Nephron (organoid): ENCODE measurements at regions not wholly inside any gene's neighbourhood (a gene's known extent, or its start where the extent isn't known, plus 50 kb on each side); places are given as distances from the start of the nearest gene placed in this dataset.
A peak's percentile ranks its signal among the peaks of the same experiment; 100 is the strongest.

ENCODE experiments used
- H3K27ac Mint-ChIP-seq, 3 experiments: 2 replicates each; pipeline ENCODE4 v1.8.0; 2020; ENCODE audit warnings: mixed read lengths in 3 of 3, mild to moderate bottlenecking in 2 of 3, moderate library complexity in 1 of 3
- H3K27me3 Mint-ChIP-seq: 2 replicates; pipeline ENCODE4 v1.8.0; 2021; ENCODE audit warnings: low read depth, mild to moderate bottlenecking, moderate library complexity, mixed read lengths
- H3K36me3 Mint-ChIP-seq: 2 replicates; pipeline ENCODE4 v1.8.0; 2020; ENCODE audit warnings: low read depth, mixed read lengths
- H3K4me1 Mint-ChIP-seq: 2 replicates; pipeline ENCODE4 v1.8.0; 2020; ENCODE audit warnings: mixed read lengths
- H3K4me3 Mint-ChIP-seq, 3 experiments: 2 replicates each; pipeline ENCODE4 v1.8.0; 2020; ENCODE audit warnings: mild to moderate bottlenecking in 3 of 3, mixed read lengths in 3 of 3, moderate library complexity in 2 of 3
- H3K9me3 Mint-ChIP-seq: 2 replicates; pipeline ENCODE4 v1.8.0; 2020; ENCODE audit warnings: mixed read lengths
- TF ChIP-seq, protein P1 (sequence below), 3 experiments: fragments of 200-600 bp; sonication (generic); IDR thresholded peaks; one replicate each; pipeline ENCODE4 v1.5.0; 2021; ENCODE audit warnings: antibody characterized with exemption in 3 of 3; ENCODE audit not compliant: unreplicated experiment in 3 of 3

- H3K27ac Mint-ChIP-seq: no peak overlapping the region
- TF ChIP-seq, protein P1, sequence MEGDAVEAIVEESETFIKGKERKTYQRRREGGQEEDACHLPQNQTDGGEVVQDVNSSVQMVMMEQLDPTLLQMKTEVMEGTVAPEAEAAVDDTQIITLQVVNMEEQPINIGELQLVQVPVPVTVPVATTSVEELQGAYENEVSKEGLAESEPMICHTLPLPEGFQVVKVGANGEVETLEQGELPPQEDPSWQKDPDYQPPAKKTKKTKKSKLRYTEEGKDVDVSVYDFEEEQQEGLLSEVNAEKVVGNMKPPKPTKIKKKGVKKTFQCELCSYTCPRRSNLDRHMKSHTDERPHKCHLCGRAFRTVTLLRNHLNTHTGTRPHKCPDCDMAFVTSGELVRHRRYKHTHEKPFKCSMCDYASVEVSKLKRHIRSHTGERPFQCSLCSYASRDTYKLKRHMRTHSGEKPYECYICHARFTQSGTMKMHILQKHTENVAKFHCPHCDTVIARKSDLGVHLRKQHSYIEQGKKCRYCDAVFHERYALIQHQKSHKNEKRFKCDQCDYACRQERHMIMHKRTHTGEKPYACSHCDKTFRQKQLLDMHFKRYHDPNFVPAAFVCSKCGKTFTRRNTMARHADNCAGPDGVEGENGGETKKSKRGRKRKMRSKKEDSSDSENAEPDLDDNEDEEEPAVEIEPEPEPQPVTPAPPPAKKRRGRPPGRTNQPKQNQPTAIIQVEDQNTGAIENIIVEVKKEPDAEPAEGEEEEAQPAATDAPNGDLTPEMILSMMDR (IDR thresholded peaks at IDR 0.05; ENCODE audit: unreplicated experiment in 3 of 3): no peak
- peaks cover 49% of the 10 kb centered on the region for H3K4me1 Mint-ChIP-seq
- no peak overlapping the region for H3K4me3 Mint-ChIP-seq
- no peaks in the 10 kb centered on the region for H3K36me3 Mint-ChIP-seq
- peaks cover 20% of the 10 kb centered on the region for H3K27me3 Mint-ChIP-seq
- peaks cover 13% of the 10 kb centered on the region for H3K9me3 Mint-ChIP-seq
These were observed 170.5 kb upstream of the CST7 start for GRCh38 chr20:24778585-24779031.

DNA sequence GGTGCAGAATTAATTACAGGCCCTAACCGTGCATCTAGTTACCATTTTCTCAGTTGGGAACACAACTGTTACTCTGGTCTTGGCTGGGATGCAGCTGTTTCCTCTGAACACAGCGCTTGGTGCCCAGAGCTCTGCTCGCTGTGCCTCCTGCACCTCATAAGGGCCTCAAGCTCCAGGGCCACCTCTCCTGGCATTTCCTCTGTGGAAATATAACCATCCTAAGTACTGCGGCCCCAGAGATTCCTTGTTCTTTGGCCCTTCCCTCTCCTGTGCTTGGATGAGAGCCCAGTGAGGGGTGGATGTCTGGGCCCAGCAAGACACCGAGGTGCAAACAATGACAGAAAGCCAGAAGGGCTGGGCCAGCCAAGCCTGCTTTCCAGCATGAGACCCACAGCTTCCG lies 169.9 kb upstream of the CST7 start:
- Mint-ChIP-seq H3K27ac (no peak overlapping the region), H3K36me3 (no peaks in the 10 kb centered on the region), H3K4me1 (peaks cover 49% of the 10 kb centered on the region), H3K4me3 (no peak overlapping the region), H3K27me3 (peaks cover 20% of the 10 kb centered on the region), H3K9me3 (peaks cover 13% of the 10 kb centered on the region)
- TF ChIP-seq, protein P1 (IDR thresholded peaks at IDR 0.05; ENCODE audit: unreplicated experiment in 3 of 3): no peak

DNA sequence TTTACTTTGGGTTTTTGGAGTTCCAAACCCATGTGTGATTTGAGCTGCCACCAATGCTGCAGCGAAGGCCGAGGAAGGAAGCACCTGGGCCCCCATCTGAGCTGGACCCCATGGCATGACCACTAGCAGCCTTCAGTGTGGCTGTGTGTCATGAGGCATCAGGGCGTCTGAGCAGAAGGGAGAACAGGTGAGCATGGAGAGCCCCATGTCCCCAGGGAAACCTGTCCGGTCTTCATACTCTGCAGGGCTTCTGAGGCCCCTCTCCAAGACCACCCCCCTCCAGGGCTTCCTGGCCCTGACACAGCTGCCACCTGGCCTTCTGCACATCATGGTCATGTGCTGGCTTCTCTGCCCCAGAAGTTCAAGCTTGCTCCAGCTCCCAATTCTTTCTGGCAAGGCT lies 169.1 kb upstream of the CST7 start:
- H3K27ac Mint-ChIP-seq: no peak overlapping the region
- no peak overlapping the region for H3K4me3 Mint-ChIP-seq
- H3K9me3 Mint-ChIP-seq: peaks cover 6% of the 10 kb centered on the region
- TF ChIP-seq, protein P1 (IDR thresholded peaks at IDR 0.05; ENCODE audit: unreplicated experiment in 3 of 3): no peak
- H3K36me3 Mint-ChIP-seq: no peaks in the 10 kb centered on the region
- H3K27me3 Mint-ChIP-seq: peaks cover 20% of the 10 kb centered on the region
- peaks cover 53% of the 10 kb centered on the region for H3K4me1 Mint-ChIP-seq

GRCh38 chr20:24780674-24781417 lies 168.2 kb upstream of the CST7 start:
- no peak overlapping the region for H3K4me3 Mint-ChIP-seq
- H3K9me3 Mint-ChIP-seq: no peaks in the 10 kb centered on the region
- TF ChIP-seq, protein P1 (IDR thresholded peaks at IDR 0.05; ENCODE audit: unreplicated experiment in 3 of 3): no peak

DNA sequence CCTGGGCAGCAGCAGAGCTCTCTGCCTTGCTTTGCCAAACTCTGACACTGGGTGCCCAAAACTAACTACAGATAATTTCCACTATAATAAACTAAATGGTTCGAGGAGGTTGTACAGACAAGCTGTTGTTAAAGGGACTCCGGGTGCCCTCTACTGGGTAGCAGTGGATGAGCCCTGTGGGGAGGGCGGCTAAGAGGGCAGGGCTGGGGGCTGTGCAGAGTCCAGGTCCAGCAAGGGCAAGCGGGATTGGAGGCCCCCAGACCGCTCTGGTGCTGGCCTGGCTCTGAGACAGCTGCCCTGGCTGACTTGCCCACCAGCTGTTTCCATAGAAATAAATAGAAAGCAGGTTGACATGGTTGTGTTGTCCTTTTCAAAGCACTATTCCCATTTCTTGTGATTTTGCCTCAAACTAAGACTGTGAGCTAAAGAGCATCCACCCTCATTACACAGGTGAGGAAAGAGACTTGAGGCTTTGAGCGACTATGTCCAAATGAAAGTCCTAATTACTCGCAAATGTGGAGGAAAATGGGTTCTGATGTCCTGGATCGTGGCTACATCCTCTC lies 167.6 kb upstream of the CST7 start:
- Mint-ChIP-seq H3K27me3 (peaks cover 20% of the 10 kb centered on the region), H3K4me3 (no peak overlapping the region), H3K4me1 (peaks cover 61% of the 10 kb centered on the region), H3K9me3 (no peaks in the 10 kb centered on the region), H3K36me3 (no peaks in the 10 kb centered on the region), H3K27ac (no peak overlapping the region)
- TF ChIP-seq, protein P1 (IDR thresholded peaks at IDR 0.05; ENCODE audit: unreplicated experiment in 3 of 3): peak; percentile 37 to 64 (median 42)

More at GRCh38 chr20:24780674-24781417, 168.2 kb upstream of the CST7 start:
- Mint-ChIP-seq H3K36me3 (no peaks in the 10 kb centered on the region), H3K27ac (no peak overlapping the region), H3K27me3 (peaks cover 20% of the 10 kb centered on the region), H3K4me1 (peaks cover 61% of the 10 kb centered on the region)
